WERI-Rb-1 (cell line): ENCODE measurements at regions not wholly inside any gene's neighbourhood (a gene's known extent, or its start where the extent isn't known, plus 50 kb on each side); places are given as distances from the start of the nearest gene placed in this dataset.

Experiments used
- DNase-seq: peaks from one replicate; pipeline ENCODE4 v3.0.0-alpha.2; 2020
- H3K27ac ChIP-seq: fragments of 250-450 bp; sonication (Bioruptor Pico); 2 replicates; pipeline ENCODE4 v1.5.1; 2020; ENCODE audit warnings: mild to moderate bottlenecking, moderate library complexity
- H3K27me3 ChIP-seq: fragments of 250-450 bp; sonication (Bioruptor Pico); 2 replicates; pipeline ENCODE4 v1.5.1; 2021; ENCODE audit warnings: mild to moderate bottlenecking, low read depth, moderate library complexity; ENCODE audit not compliant: insufficient read depth, severe bottlenecking
- H3K36me3 ChIP-seq: fragments of 250-450 bp; sonication (Bioruptor Pico); 2 replicates; pipeline ENCODE4 v1.5.1; 2020; ENCODE audit warnings: mild to moderate bottlenecking, moderate library complexity
- H3K4me3 ChIP-seq: 2 replicates; pipeline ENCODE4 v1.5.1; 2011; ENCODE audit warnings: low read depth, mild to moderate bottlenecking, control low read depth, low read length
- H3K9me3 ChIP-seq: fragments of 250-450 bp; sonication (Bioruptor Pico); 2 replicates; pipeline ENCODE4 v1.5.1; 2021; ENCODE audit warnings: mild to moderate bottlenecking, moderate library complexity; ENCODE audit not compliant: severe bottlenecking
- TF ChIP-seq, protein P1 (sequence below): IDR thresholded peaks from 2 replicates; pipeline ENCODE4 v1.5.1; 2011; ENCODE audit warnings: low read depth, mild to moderate bottlenecking, control low read depth, inconsistent platforms, low read length

DNA sequence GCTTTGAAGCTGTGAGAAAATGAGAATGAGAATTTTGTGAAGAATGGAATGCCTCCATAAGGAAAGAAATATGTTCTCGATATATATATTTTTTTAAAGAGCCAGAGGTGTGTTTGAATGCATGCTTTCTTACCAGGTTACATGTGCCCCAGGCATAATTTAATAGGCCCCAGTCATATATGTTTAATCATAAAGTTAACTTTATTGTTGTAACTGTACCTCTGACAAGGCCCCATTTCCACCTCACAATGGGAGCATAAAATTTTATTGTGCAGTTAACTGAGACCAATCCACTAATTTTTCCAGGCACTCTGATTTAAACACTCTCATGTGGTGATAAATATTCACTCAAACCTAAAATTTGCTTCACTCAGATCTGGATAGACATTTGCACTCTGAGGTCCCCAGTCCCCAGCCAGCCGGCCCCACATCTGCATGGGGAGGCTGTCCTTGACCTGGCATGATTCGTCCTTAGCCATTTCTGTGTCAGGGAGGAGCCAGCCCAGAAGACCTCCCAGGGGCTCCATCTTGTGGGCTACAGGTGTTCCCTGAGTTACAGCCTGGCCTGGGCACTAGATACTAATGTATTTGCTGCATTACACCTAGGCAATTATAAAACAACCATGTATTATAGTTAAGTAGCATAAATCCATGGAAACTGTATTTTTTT lies 245.8 kb downstream of the MTRR start:
- Histone ChIP-seq H3K36me3 (no peaks in the 10 kb centered on the region), H3K4me3 (no peak overlapping the region), H3K27me3 (no peaks in the 10 kb centered on the region), H3K9me3 (no peaks in the 10 kb centered on the region), H3K27ac (no peak overlapping the region)
- peak; percentile 19 for DNase-seq
- TF ChIP-seq, protein P1, sequence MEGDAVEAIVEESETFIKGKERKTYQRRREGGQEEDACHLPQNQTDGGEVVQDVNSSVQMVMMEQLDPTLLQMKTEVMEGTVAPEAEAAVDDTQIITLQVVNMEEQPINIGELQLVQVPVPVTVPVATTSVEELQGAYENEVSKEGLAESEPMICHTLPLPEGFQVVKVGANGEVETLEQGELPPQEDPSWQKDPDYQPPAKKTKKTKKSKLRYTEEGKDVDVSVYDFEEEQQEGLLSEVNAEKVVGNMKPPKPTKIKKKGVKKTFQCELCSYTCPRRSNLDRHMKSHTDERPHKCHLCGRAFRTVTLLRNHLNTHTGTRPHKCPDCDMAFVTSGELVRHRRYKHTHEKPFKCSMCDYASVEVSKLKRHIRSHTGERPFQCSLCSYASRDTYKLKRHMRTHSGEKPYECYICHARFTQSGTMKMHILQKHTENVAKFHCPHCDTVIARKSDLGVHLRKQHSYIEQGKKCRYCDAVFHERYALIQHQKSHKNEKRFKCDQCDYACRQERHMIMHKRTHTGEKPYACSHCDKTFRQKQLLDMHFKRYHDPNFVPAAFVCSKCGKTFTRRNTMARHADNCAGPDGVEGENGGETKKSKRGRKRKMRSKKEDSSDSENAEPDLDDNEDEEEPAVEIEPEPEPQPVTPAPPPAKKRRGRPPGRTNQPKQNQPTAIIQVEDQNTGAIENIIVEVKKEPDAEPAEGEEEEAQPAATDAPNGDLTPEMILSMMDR: no peak

DNA sequence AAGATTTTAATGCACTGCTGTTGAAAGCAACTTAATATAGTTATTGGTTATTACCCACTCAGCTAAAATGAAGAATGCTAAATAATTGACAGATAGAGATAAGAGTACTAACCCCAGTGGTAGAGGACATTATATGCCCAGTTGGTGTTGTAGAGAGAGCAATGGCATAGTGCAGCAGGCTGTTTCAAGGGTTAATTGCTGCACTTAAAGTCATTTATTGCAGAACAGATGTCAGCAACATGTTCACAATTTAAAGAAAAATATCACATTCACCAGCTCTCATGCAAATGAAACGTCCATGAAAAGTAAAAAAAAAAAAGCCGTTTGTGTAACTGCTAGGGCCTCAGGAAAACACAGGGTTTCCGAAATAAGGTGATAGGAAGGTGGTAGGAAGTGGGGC lies 254.6 kb downstream of the MTRR start:
- Histone ChIP-seq H3K4me3 (no peak overlapping the region), H3K9me3 (no peaks in the 10 kb centered on the region), H3K36me3 (no peaks in the 10 kb centered on the region), H3K27ac (no peak overlapping the region), H3K27me3 (peaks cover 21% of the 10 kb centered on the region)
- no peak for DNase-seq
- TF ChIP-seq, protein P1: no peak

DNA sequence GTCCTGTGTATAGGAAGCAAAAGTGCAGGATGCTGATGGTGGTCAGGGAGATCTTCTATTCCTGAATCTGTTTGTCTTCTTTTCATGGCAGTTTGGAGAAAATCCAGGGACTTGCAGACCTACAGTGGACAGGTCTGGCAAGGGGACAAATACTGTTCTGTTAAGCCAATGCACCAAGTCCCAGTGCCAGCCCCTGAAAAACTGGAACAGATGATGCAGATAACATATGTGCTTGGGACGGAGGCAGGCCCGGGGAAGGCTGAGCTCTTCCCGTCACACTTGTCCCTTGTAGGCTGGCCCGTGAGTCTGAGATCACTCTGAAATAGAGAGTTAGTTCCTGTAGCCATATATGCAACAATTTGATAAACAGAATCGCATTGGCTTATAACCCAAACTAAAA lies 265.7 kb downstream of the MTRR start:
- no peak overlapping the region for H3K27ac ChIP-seq
- DNase-seq: no peak
- H3K36me3 ChIP-seq: no peaks in the 10 kb centered on the region
- no peaks in the 10 kb centered on the region for H3K9me3 ChIP-seq
- H3K4me3 ChIP-seq: no peak overlapping the region
- TF ChIP-seq, protein P1: no peak
- peaks cover 14% of the 10 kb centered on the region for H3K27me3 ChIP-seq

DNA sequence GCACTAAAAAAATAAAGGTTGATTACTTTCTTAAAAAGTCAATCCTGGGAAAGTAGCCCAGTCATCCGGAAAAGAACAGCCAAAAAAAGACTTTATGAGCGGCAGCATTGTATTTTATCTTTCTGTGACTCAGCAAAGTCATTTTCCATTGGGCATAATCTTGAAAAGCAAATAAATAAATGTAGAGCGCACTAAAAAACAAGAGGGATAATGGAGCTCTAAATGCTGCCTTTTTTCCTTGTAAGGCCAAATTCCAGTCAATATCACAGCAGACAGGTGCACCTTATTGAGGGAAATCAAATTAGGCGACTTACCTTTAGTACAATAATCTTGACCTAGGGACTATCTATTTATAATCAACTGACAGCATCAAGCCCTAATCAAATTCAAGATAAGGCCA lies 266.8 kb downstream of the MTRR start:
- no peak for DNase-seq
- Histone ChIP-seq H3K9me3 (no peaks in the 10 kb centered on the region), H3K27ac (no peak overlapping the region), H3K27me3 (peaks cover 14% of the 10 kb centered on the region), H3K4me3 (no peak overlapping the region), H3K36me3 (no peaks in the 10 kb centered on the region)
- TF ChIP-seq, protein P1: no peak

DNA sequence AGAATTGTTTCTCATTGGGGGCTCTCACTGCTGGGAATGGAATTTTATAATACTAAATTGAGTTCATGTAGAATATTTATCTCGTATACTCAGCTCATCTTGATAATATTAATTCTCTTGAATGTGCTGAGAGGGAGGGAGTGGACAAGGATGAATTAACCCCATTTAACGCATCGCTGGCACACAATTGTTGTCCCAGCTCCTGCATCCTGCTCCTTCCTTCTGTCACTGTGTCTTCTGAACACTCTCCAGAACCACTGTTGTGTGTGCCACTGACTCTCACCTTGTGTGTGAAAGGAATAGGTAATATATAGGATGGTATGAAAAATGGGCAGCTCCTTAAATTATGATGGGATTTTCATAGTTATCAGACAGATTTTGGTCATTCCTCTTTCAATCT lies 267.3 kb downstream of the MTRR start:
- no peak for DNase-seq
- H3K27me3 ChIP-seq: peaks cover 11% of the 10 kb centered on the region

More for the DNA sequence above, 267.3 kb downstream of the MTRR start:
- H3K4me3 ChIP-seq: no peak overlapping the region
- no peaks in the 10 kb centered on the region for H3K9me3 ChIP-seq
- H3K27ac ChIP-seq: no peak overlapping the region
- TF ChIP-seq, protein P1: no peak
- H3K36me3 ChIP-seq: no peaks in the 10 kb centered on the region
